ENCODE measurements at regions not wholly inside any gene's neighbourhood (a gene's known extent, or its start where the extent isn't known, plus 50 kb on each side); places are given as distances from the start of the nearest gene placed in this dataset.

- no peak for DNase-seq
Measured at GRCh38 chr2:54360055-54360792, 95.9 kb upstream of the SPTBN1 start.

DNA sequence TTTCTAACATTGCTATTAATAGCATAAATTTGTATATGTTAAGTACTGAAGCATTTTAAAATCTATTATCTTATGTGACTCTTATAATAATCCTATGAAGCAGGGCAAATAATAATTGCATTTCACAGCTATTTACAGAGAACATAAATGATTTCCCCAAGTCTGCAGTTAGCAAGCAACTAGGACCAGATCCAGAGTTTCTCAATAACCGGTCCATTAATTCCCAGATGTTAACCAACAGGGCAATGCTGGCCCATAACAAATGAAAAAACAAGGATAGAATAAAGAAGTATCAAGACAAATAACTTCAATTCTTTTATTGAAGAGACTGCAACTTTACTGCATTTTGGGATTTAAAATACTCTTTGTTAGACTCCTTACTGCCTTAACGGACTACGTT lies 91.7 kb upstream of the SPTBN1 start:
- no peak for DNase-seq

DNA sequence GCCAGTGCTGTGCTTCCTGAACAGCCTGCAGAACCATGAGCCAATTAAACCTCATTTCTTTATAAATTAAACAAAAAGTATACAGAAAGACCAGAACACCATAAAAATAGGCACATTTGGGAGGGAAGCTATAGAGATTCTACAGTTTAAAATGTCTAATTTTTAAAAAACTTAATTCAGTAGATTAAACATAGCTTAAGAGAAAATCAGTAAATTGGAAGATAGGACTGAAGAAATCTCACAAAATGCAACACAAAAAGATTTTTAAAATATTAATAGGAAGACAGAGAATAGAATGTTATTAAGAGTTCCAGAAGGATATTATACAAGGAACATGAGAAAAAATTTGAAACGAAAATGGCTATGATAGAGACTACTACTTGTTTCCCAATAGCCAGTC lies 90.5 kb upstream of the SPTBN1 start:
- DNase-seq = no peak

- no peak for DNase-seq
Measured at GRCh38 chr2:54366487-54367280, 89.4 kb upstream of the SPTBN1 start.

DNA sequence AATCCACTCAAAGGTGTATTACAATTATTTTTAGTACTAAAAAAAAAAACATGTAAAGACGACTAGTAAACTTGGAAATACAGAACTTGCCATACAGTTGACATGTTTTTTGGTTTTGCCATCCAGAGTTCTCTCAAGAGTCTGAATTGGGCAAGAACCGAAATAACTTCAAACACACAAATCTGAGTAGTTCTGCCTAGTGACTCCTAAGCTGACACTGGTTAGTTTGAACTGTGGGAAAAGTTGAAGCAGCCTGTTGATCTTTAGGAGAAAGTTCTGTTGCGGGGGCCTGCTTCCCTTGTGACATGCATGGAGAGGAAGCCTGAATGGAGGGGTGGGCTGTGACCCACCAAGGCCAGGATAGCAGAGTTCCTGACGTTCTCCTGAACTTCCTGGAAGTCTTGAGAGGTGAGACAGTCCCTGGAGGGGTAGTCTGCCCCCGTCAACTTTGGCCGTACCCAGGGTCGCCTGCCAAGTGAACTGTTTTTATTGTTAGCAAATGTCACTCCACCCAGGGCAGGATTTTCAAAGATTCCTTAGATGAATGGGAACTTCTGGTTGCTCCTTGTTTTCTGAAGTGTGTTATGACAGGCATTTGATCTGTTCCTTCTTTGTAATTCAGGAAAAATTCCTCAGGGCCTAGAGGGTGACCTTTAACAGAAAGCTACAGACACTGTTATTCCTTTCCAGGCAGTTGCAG lies 85.6 kb upstream of the SPTBN1 start:
- no peak for DNase-seq

DNA sequence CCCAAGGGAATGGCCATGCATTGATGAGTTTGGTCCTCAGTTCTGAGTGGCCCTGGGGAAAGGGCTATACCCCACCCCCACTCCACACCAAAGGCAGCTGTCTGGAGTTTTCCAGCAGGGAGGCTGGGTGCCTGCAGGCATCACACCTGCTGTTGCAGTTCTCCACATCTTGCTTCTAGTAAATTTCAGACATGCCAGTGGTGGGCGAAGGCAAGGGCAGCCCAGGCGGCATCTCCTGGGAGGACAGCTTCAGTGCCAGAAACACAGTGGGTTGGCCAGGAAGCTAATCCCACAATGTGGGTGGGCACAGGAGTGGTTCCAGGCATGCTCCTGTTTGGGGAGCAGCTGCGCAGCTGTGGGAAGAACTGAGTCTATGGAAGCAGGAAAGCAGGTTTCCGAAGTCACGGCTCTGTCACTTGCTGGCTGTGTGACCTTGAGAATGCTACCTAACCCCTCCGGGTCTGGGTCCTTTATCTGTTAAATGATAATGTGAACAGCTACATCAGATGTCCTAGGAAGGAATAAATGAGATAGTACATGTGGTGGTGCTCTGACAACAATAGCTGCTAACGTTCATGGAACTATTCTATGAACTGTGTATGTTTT lies 84.6 kb upstream of the SPTBN1 start:
- no peak for DNase-seq

- DNase-seq = no peak
Measured at GRCh38 chr2:54372361-54372760, 83.8 kb upstream of the SPTBN1 start.

- no peak for DNase-seq
Measured at GRCh38 chr2:54373855-54374254, 82.3 kb upstream of the SPTBN1 start.

DNA sequence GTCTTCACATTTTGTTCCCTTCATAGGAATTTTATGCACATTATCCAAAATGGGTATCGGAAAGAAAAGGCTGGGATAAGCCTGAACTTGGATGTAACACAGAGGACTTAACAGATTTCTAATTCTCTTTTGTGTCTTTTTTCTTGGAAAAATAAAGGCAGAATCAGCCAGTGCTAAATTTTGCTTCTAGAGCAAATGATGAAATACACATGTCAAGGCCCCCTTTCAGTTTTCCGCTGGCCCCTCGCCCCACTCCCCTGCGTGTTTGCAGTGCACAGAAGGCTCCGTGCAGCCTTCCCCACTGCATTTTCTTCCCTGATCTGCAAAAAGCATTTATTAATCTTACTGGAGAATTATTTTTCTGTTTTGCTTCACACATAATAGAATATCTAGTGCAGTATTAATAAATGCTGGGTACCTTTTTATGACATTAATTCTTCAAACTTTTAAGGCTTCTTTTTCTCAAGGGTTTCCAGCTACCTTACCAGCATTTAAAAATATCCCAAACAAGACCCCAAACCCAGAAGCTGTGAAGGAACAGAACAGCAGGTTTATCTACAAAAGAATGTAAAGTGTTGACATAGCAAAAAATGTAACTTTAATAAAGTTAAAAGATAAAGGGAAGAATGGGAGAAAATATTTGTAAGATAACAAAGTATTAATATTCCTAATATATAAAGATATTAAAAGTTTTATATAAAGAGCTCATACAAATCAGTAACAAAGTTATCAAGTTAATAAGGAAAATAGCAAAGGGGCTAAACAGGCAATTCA lies 81.3 kb upstream of the SPTBN1 start:
- DNase-seq = no peak

- no peak for DNase-seq
Measured at GRCh38 chr2:54377451-54377850, 78.7 kb upstream of the SPTBN1 start.

DNA sequence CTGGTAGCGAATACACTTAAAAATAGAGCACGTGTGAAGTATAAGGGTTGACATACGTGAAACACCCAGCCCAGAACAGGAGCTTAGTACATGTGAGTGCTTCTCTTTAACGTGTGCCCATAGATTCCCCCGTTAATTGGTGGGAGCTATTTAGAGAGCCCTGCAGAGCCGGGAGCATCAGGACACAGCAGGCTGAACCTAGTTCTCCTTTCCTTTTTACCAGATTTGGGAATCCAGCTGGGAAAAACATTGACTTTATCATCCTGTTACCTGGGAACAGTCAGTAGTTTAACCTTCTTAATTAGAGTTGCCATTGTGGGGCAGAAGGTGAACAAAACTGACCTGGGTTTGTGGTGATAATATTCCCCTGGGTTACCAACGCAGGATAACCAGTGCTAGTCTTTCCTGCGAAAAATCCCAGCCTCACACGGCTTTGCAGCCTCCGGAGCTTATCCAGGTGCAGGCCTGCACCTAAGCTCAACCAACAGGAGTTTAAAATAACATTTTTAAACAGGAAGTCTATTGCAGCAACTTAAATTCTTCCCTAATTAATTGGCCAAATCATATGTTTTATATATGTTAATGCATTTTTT lies 78.1 kb upstream of the SPTBN1 start:
- DNase-seq = no peak

- no peak for DNase-seq
Measured at GRCh38 chr2:54380670-54381069, 75.5 kb upstream of the SPTBN1 start.

DNA sequence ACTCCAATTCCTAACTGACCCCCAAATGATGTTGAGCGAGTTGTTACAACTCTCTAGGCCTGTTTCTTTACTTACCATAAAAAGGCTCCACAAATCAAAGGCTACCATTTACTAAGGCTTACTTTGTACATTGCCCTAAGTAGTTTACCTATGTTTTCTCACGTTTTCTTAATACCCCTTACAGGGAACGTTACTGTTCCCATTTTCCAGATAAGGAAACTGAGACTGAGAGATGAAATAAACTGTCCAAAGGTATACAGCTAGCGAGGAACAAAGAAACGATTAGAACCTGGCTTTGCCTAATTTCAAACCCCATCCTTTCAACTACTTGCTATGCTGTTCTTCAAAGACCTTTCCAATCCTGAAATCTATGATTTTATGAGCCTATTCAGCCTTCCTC lies 74.8 kb upstream of the SPTBN1 start:
- DNase-seq = no peak

DNA sequence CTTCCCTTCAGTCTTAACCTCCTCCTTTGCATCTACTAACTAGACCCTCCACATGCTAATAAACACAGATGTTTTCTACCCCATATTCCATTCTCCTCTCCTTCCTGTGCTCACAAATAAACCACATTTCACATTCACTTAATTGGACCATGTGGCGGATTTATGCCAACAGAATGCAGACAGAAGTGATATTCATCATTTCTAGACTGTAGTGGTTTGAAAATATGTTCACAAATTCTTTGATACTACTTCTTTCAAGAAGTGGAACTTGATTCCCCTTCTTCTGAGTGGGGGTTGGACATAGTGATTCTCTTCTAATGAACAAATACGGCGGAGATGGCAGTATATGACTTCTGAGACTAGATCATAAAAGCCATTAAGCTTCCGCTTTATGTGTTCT lies 73.5 kb upstream of the SPTBN1 start:
- DNase-seq = no peak

- no peak for DNase-seq
Measured at GRCh38 chr2:54384301-54385203, 71.6 kb upstream of the SPTBN1 start.

DNA sequence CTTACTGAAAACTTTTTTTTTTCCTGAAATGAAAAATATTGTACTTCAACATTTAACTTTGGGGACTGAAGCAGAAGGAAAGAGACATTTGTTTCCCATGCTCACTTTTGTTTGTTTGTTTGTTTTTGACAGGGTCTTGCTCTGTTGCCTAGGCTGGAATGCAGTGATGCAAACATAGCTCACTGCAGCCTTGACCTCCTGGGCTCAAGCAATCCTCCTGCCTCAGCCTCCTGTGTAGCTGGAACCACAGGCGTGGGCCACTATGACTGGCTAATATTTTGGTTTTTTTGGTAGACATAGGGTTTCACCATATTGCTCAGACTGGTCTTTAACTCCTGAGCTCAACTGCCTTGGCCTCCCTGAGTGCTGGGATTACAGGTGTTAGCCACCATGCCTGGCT lies 70.9 kb upstream of the SPTBN1 start:
- no peak for DNase-seq

DNA sequence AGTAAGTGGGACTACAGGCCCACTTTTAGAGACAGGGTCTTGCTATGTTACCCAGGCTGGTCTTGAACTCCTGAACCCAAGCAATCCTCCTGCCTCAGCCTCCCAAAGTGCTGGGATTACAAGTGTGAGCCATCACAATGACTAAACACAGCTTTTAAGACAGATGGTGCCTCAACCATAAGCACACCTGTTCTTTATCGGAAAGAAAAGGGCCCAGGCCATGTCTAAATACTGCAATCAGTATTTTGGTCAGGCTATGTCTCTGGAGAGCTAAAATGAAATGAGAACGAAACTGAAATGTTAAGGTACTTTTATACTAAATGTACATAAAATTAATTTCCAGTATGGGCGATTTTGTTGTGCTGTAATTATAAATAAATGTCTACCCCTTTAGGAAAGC lies 69.5 kb upstream of the SPTBN1 start:
- no peak for DNase-seq

- no peak for DNase-seq
Measured at GRCh38 chr2:54387059-54387991, 68.8 kb upstream of the SPTBN1 start.

DNA sequence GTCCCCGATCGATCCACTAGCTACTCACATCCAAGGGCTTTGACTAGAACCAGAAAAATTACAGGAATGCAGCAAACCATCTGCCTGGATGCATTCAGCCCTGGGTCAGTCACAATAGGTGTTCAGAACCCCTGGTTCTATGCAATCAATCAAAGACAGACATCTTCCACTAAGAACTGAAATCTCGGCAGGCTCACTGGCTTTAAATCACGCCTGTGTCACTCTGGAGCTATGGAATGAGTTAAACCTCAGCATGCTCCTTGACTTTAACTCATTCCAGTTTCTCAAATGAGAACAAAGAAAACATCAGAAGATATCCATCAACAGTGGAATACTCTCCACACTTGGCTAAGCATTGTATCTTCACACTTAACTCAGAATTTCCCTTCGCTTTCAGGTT lies 68.1 kb upstream of the SPTBN1 start:
- DNase-seq = no peak

Measured in MV-4-11 (cell line).